GM18520 (cell line): ENCODE measurements at regions not wholly inside any gene's neighbourhood (a gene's known extent, or its start where the extent isn't known, plus 50 kb on each side); places are given as distances from the start of the nearest gene placed in this dataset.
A peak's percentile ranks its signal among the peaks of the same experiment; 100 is the strongest.
"Not testable (repeated sequence)": the region's sequence is repeated elsewhere in the genome, so short reads cannot be mapped to it uniquely, and the experiment has no call there.

Source experiments
- ATAC-seq: cut with Tn5 transposase; IDR thresholded peaks from one replicate; pipeline ENCODE4 v1.9.1; 2021; ENCODE audit not compliant: unreplicated experiment

DNA sequence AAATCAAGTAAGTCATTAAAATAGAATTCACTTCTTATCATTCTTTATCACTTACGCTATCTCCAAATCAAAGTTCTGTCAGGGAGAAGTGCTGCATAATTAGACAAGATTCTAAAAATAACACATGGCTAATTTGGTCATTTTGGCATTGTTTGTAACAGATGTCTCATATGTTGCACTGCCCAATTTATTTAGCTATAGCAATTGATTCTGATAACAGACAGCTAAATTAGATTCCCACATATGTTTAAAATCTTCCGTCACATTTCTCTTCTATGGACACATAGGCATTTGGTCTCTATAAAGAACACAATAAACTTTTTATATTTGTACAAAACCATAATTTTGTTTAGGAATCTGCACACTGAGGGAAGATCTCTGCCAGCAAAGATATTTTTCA is 644.5 kb upstream of the VRK2 start:
- no peak for ATAC-seq

DNA sequence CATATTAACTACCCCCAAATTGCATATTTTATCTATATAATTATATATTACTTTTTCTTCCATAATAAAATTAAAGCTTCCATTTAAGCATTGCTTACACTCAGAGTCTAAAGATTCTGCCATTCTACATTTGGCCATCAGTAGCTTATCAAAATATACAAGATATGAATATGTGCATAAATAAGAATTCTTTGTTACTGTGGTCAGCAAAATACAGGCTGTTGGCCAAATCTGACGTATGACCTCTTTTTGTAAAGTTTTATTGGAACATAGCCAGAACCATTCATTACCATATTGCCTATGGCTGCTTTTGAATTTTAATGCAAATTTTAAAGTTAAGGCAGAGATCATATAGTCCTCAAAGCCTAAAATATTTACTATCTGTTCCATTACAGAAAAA is 643.9 kb upstream of the VRK2 start:
- no peak for ATAC-seq

DNA sequence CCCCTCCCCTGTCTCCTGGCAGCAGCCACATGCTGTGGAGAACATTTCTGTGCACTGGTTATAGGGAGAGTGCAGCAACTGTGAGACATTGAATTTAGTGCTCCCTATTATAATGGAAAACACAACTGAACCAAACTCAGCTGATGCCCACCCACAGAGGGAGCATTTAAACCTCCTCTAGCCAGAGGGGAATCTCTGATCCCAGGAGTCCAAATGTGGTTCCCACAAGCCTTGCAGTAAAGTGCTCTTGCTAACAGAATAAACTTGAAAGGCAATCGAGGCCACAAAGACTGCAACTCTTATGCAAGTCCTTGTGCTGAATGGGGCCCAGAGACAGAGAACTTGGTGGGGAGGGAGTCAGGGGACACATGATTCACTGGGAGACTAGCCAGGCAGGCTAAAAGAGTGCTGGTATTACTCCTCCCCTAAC is 638.8 kb upstream of the VRK2 start:
- ATAC-seq, result no peak

DNA sequence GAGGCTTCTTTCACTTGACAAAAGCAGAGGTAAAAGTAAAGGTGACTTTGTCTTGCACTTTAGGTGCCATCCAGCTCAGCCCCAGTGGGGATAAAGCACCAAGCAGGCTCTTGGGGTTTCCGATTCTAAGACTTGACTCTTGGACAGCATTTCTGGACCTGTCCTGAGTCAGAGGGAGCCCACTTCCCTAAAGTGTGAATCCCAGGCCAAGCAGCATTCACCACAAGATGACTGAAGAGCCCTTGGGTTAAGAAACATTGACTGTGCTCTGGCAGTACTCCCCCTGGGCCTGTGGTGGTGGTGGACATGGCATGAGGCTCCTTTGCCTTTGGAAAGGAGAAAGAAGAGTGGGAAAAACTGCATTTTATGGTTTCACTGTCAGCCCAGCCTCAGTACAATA is 638.0 kb upstream of the VRK2 start:
- ATAC-seq, result no peak

DNA sequence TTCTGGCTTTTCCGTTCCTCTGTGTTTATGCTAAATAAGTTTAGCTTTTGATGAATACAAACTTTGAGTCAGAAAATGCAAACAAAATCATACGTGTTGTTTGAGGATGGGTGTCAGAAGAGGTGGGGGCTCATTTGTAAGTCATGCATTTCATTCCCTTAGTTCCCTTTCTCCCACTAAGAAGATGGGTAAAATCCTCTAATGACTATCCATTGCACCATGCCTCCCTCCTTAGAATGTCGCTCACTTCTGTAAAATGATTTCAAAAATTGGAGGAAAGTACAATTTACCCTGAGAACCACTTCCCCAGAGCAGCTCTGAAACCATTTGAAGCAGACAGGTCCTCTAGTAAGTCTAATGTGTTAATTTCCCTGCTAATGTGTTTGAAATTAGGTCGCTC is 629.6 kb upstream of the VRK2 start:
- ATAC-seq, result no peak

GRCh38 chr2:57418859-57419346 is 627.7 kb upstream of the VRK2 start:
- not testable (repeated sequence) for ATAC-seq

- ATAC-seq, result no peak
These were observed 616.8 kb upstream of the VRK2 start for GRCh38 chr2:57429831-57430230.

DNA sequence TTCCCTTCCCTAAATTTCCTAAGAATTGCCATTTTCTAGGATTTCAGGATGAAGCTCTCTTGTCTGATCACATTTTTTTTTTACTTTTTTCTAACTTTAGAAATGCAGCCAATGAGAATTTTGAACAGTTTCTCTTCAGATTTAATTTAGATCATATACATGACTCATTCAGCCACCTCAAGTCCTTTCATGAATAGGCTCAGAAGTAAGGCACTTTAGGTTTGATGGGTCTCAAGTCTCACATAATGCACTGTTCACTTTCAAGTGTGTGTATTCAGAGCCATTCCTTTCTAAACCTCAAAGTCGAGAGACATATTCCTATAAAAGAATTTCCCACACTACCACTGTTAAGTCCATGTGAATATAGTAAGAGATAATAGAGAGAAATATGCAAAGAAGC is 614.1 kb upstream of the VRK2 start:
- no peak for ATAC-seq

DNA sequence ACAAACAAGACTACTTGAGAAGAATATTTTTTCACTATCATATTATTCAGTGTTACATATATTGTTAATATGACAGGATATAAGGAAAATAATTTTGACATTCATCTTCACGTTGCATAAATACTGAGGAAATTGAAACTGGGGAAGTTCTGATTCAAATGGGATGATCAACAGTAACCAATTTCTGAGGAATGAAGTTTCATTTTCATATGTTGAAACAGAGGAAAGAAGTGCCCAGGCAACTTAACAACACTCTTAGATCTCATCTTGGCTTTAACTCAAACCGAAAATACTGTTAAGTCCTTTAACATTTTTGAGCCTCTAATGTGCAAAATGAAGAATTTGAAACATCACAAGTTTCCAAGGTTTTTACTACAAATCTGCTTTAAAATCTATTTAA is 612.2 kb upstream of the VRK2 start:
- ATAC-seq, result no peak

DNA sequence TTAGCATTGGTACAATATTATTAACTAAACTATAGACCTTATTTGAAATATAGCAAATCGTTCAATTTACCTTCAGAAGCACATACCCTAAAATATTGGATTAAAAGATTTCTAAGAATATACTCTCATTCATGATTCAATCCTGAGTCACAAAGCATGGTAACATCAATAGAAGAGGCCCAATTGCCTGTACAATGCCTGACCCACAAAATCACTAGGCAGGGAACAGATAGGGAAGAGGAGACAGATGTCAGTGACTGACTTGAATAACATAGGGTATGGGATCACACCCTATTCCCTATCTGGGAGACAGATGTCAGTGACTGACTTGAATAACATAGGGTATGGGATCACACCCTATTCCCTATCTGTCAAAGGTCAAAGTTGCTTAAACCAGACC is 611.6 kb upstream of the VRK2 start:
- no peak for ATAC-seq

GRCh38 chr2:57437077-57437476 is 609.5 kb upstream of the VRK2 start:
- no peak for ATAC-seq

- no peak for ATAC-seq
These were observed 606.2 kb upstream of the VRK2 start for GRCh38 chr2:57440437-57440836.

DNA sequence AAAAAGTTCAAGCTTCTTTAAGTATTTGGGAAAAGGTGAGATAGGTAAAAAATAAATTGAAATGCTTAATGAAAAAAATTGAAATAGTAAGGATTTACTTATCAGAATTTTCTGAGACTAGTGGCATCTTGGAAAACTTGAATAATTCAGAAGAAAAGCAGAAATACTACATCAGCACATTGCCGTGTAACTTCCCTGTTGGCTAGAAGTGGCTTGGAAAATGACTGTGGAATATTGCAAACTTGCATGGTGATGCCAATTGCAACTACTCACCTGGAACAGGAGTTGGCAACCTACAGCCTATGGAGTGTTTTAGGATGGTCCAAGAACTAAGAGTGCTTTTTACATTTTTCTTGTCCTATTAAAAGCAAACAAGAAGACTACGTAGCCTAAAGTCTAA is 603.5 kb upstream of the VRK2 start:
- no peak for ATAC-seq

DNA sequence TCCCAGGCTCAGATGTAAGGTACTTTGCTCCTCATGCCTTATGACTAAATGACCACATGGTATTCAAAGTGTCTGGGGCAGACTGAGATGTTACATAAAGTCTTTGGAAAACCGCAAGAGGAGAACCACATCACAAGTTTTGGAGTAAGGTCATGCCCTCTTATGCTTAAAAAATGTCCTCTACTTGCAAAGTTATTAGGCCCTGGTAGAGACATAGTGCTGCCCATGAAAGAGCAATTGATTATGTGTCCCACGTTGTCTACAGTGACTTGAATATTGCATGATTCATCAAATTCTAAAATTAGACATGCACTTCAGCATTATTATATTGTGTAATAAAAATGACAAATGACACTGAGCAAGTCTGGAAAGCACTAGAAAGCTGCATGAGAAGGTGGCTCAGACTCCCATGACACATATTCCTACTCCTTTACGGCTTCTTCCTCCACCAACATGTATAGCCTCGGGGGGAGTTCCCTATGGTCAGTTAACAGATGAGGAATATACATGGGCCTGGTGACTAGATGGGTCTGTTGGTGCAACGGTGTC is 602.6 kb upstream of the VRK2 start:
- ATAC-seq, result no peak

DNA sequence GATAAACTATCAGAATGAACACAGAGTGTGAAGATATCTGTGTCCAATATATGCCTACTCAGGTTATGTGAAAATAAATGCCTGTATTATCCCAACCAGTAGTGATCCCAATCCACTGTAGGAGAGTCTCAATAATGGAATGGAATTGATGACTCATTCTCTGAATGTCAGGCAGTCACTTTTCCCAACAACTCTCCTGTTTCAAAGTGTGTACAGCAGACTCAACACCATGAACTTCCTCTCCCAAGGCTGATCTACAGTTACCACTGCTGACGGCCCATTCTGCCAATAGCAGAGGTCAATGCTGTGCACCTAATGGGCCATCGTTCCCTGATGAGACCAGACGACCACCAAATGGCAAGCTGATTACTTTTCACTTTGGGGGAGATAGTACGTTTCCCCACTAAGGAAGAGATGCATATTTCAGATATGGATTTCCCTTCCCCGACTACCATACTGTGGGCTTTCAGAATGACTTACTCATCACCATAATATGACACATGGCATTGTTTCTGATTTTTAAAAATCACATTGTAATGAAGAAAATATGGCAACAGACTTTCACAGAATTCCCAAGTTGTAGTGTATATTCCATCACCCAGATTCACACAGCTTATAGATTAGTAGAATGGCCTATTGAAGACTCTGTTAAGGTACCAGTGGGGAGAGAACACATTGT is 601.7 kb upstream of the VRK2 start:
- ATAC-seq, result no peak

DNA sequence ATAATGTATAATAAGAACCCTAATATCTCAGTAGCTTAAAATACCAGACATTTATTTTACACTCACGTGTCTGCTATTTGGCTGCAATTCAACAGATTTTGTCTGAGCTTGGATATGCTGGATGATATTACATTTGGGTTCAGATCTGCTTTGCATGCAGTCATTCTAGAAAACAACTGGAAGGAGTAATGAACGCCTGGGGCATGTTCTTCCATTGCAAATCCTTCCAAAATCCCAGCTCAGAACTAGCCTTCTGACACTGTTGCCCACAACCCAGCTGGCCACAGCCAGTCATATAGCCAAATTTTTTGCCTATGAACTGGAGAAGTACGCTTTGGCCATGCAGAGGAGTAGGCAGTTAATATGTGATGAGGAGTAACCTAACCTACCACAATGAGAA is 597.8 kb upstream of the VRK2 start:
- no peak for ATAC-seq

DNA sequence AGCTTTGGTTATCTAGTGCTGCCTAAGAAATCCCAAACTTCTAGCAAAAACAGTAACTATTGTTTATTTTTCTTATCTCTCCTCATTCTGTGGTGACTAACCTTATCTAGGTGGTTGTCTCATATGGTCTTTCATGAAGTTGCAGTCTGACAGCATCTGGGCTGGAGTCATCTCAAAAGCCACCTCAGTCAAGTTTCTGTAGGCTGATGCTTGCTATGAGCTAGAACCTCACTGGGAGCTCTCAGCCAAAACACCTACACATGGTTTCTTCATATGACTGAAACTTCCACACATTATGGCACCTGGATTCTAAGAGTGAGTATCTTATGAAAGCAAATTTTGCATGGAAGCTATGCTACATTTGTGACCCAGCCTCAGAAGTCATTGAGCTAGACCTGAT is 596.4 kb upstream of the VRK2 start:
- ATAC-seq, result peak; percentile 65

GRCh38 chr2:57452634-57453033 is 594.0 kb upstream of the VRK2 start:
- no peak for ATAC-seq

DNA sequence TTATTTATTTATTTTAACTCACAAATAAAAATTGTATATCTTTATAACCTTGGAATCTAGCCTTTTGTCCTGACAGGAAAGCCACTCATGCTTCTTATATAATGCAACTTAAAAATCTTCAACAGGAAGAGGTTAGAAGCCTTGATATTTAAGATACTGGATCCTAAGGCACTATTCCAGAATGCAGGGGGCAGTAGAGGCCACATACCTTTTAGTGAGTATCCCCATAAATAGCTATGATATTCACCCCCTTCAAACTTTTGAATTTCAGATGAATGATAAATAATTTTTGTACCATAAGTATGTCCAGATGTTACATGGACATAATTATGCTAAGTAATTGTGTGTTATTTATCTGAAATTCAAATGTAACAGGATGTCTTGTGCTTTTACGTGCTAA is 592.7 kb upstream of the VRK2 start:
- no peak for ATAC-seq

- no peak for ATAC-seq
These were observed 586.0 kb upstream of the VRK2 start for GRCh38 chr2:57460396-57461276.

GRCh38 chr2:57461624-57462023 is 585.0 kb upstream of the VRK2 start:
- no peak for ATAC-seq

DNA sequence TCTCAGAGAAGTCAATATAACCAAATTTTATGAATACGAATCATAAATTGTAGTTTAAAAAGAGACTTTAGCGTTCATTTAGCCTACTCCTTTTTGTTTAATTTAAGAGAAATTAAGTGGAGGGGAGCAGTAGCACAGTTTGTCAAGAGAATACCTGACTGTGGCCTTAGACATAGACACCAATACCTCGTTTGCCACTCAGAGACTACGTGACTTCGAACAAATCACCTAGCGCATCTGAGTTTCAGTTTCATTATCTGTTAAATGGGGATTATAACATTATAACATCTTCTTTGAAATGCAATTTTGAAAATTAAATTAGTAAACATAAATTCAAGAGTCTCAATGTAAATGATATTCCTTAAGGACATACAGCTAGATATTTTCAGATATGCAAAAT is 581.5 kb upstream of the VRK2 start:
- no peak for ATAC-seq
